HG02981 (cell line): ENCODE measurements at regions not wholly inside any gene's neighbourhood (a gene's known extent, or its start where the extent isn't known, plus 50 kb on each side); places are given as distances from the start of the nearest gene placed in this dataset.

Experiments used
- ATAC-seq: cut with Tn5 transposase; IDR thresholded peaks from one replicate; pipeline ENCODE4 v1.9.1; 2021; ENCODE audit warnings: mild to moderate bottlenecking, moderate library complexity; ENCODE audit not compliant: unreplicated experiment

- ATAC-seq = no peak
These were observed 663.7 kb downstream of the METTL4 start for GRCh38 chr18:1907470-1908206.

- no peak for ATAC-seq
These were observed 656.8 kb downstream of the METTL4 start for GRCh38 chr18:1914489-1914888.

- no peak for ATAC-seq
These were observed 654.3 kb downstream of the METTL4 start for GRCh38 chr18:1916869-1917523.

- ATAC-seq = no peak
These were observed 653.7 kb downstream of the METTL4 start for GRCh38 chr18:1917569-1917968.

- ATAC-seq = no peak
These were observed 649.2 kb downstream of the METTL4 start for GRCh38 chr18:1922066-1922465.

- no peak for ATAC-seq
These were observed 642.6 kb downstream of the METTL4 start for GRCh38 chr18:1928711-1929110.

GRCh38 chr18:1929720-1930119, 641.6 kb downstream of the METTL4 start:
- ATAC-seq = no peak

GRCh38 chr18:1930291-1931270, 640.7 kb downstream of the METTL4 start:
- no peak for ATAC-seq

- ATAC-seq = no peak
These were observed 618.8 kb downstream of the METTL4 start for GRCh38 chr18:1952486-1952885.

- no peak for ATAC-seq
These were observed 616.6 kb downstream of the METTL4 start for GRCh38 chr18:1954583-1955312.

GRCh38 chr18:1958798-1959197, 612.5 kb downstream of the METTL4 start:
- no peak for ATAC-seq

- no peak for ATAC-seq
These were observed 606.3 kb downstream of the METTL4 start for GRCh38 chr18:1965016-1965415.

GRCh38 chr18:1965541-1965940, 605.8 kb downstream of the METTL4 start:
- no peak for ATAC-seq

- no peak for ATAC-seq
These were observed 602.4 kb downstream of the METTL4 start for GRCh38 chr18:1968801-1969498.

GRCh38 chr18:1976484-1976883, 594.8 kb downstream of the METTL4 start:
- no peak for ATAC-seq

- ATAC-seq = no peak
These were observed 589.2 kb downstream of the METTL4 start for GRCh38 chr18:1982056-1982455.

GRCh38 chr18:1983746-1984515, 587.4 kb downstream of the METTL4 start:
- no peak for ATAC-seq

GRCh38 chr18:1993866-1994265, 577.4 kb downstream of the METTL4 start:
- ATAC-seq = no peak

GRCh38 chr18:1994471-1994870, 576.8 kb downstream of the METTL4 start:
- ATAC-seq = no peak
